Stimulated activated CD4-positive, alpha-beta T cell treated with anti-CD3 and anti-CD28 coated beads, Interleukin-4, amount 100 ng/mL, for 4 hours (primary cell): ENCODE measurements at regions not wholly inside any gene's neighbourhood (a gene's known extent, or its start where the extent isn't known, plus 50 kb on each side); places are given as distances from the start of the nearest gene placed in this dataset.

Source experiments
- DNase-seq, 2 experiments: peaks; one replicate each; pipeline ENCODE4 v3.0.0-alpha.2; 2020

GRCh38 chr12:108043286-108043685, 85.8 kb upstream of the WSCD2 start:
- DNase-seq: no peak

- no peak for DNase-seq
Observed at GRCh38 chr12:108043750-108044533, 85.1 kb upstream of the WSCD2 start.

GRCh38 chr12:108046135-108046534, 83.0 kb upstream of the WSCD2 start:
- no peak for DNase-seq

GRCh38 chr12:108046650-108047049, 82.4 kb upstream of the WSCD2 start:
- DNase-seq: no peak

GRCh38 chr12:108047071-108047550, 82.0 kb upstream of the WSCD2 start:
- no peak for DNase-seq

GRCh38 chr12:108048686-108049085, 80.4 kb upstream of the WSCD2 start:
- DNase-seq: no peak

- no peak for DNase-seq
Observed at GRCh38 chr12:108050696-108051095, 78.4 kb upstream of the WSCD2 start.

- no peak for DNase-seq
Observed at GRCh38 chr12:108052260-108052659, 76.8 kb upstream of the WSCD2 start.

- DNase-seq: no peak
Observed at GRCh38 chr12:108053512-108053911, 75.6 kb upstream of the WSCD2 start.

- no peak for DNase-seq
Observed at GRCh38 chr12:108054496-108054895, 74.6 kb upstream of the WSCD2 start.

- DNase-seq: no peak
Observed at GRCh38 chr12:108055141-108055540, 73.9 kb upstream of the WSCD2 start.

- DNase-seq: no peak
Observed at GRCh38 chr12:108060067-108060466, 69.0 kb upstream of the WSCD2 start.

- DNase-seq: no peak
Observed at GRCh38 chr12:108060903-108061302, 68.2 kb upstream of the WSCD2 start.

- no peak for DNase-seq
Observed at GRCh38 chr12:108063192-108063591, 65.9 kb upstream of the WSCD2 start.

- no peak for DNase-seq
Observed at GRCh38 chr12:108065069-108065468, 64.0 kb upstream of the WSCD2 start.

- DNase-seq: no peak
Observed at GRCh38 chr12:108066583-108067577, 62.2 kb upstream of the WSCD2 start.

- DNase-seq: no peak
Observed at GRCh38 chr12:108069651-108070165, 59.4 kb upstream of the WSCD2 start.

GRCh38 chr12:108075561-108075960, 53.5 kb upstream of the WSCD2 start:
- DNase-seq: no peak

GRCh38 chr12:108076556-108076955, 52.5 kb upstream of the WSCD2 start:
- no peak for DNase-seq

GRCh38 chr12:108078428-108078827, 50.7 kb upstream of the WSCD2 start:
- no peak for DNase-seq
